Gastroesophageal sphincter (tissue), 4 donors: ENCODE measurements at regions not wholly inside any gene's neighbourhood (a gene's known extent, or its start where the extent isn't known, plus 50 kb on each side); places are given as distances from the start of the nearest gene placed in this dataset.
A peak's percentile ranks its signal among the peaks of the same experiment; 100 is the strongest.

Experiments
- ATAC-seq: fragments of 150-250 bp; one replicate; pipeline ENCODE4 v1.9.1; 2016; ENCODE audit warnings: mild to moderate bottlenecking, moderate library complexity
- H3K27ac ChIP-seq, 4 donors: fragments of 200-600 bp; sonication (generic) in 3 of 4; 1 replicate in 3 of 4; 2 replicates in 1 of 4; pipeline ENCODE4 v1.5.1; 2016 to 2019
- H3K27me3 ChIP-seq: fragments of 200-600 bp; sonication (generic); one replicate; pipeline ENCODE4 v1.5.1; 2019
- H3K36me3 ChIP-seq, 2 donors: fragments of 200-600 bp; sonication (generic); one replicate each; pipeline ENCODE4 v1.5.1; 2019; ENCODE audit warnings: control low read depth in 1 of 2
- H3K4me1 ChIP-seq, 3 donors: fragments of 200-600 bp; sonication (generic); 1 replicate in 2 of 3; 2 replicates in 1 of 3; pipeline ENCODE4 v1.5.1; 2016 to 2019; ENCODE audit warnings: control low read depth in 2 of 3
- H3K4me3 ChIP-seq, 2 donors: fragments of 200-600 bp; sonication (generic); one replicate each; pipeline ENCODE4 v1.5.1; 2019; ENCODE audit warnings: mild to moderate bottlenecking in 1 of 2, moderate library complexity in 1 of 2
- H3K9me3 ChIP-seq, 3 donors: fragments of 200-600 bp; sonication (generic); one replicate each; pipeline ENCODE4 v1.5.1; 2017 to 2019; ENCODE audit warnings: control low read depth in 2 of 3
- CTCF ChIP-seq, 4 experiments: fragments of 200-600 bp in 2 of 4; fragments of 450-650 bp in 2 of 4; sonication (generic) in 1 of 4; IDR thresholded peaks; one replicate each; pipeline ENCODE4 v1.5.1; 2017 to 2019; ENCODE audit warnings: antibody characterized with exemption in 4 of 4, mild to moderate bottlenecking in 2 of 4, moderate library complexity in 2 of 4
- EP300 ChIP-seq: sonication (generic); formaldehyde crosslinking; IDR thresholded peaks from one replicate; pipeline ENCODE4 v1.6.1; 2017; ENCODE audit warnings: antibody characterized with exemption, mild to moderate bottlenecking
- POLR2A ChIP-seq, 2 donors: fragments of 450-650 bp; IDR thresholded peaks; one replicate each; pipeline ENCODE4 v1.6.1; 2017; ENCODE audit warnings: antibody characterized with exemption in 2 of 2, mild to moderate bottlenecking in 2 of 2, moderate library complexity in 1 of 2
- POLR2AphosphoS5 ChIP-seq: sonication (generic); formaldehyde crosslinking; IDR thresholded peaks from one replicate; pipeline ENCODE4 v1.6.1; 2017; ENCODE audit warnings: antibody characterized with exemption
- WGBS, 2 donors: methylation state at CpG; one replicate each; pipeline ENCODE4 v1.1.5; 2018; ENCODE audit warnings: low coverage in 1 of 2; 5-methylcytosine and 5-hydroxymethylcytosine counted together

GRCh38 chr9:35552376-35552775, 52.7 kb upstream of the TESK1 start:
- Histone ChIP-seq H3K27me3 (no peaks in the 10 kb centered on the region), H3K4me1 (peaks cover 5 to 77% (median 21%) of the 10 kb centered on the region in 3 donors), H3K4me3 (no peak overlapping the region), H3K9me3 (no peaks in the 10 kb centered on the region), H3K27ac (peak overlapping the region; percentile 79 to 84 (median 80)), H3K36me3 (peaks cover 0 to 43% of the 10 kb centered on the region in 2 donors)
- TF ChIP-seq POLR2AphosphoS5 (no peak), EP300 (no peak), CTCF (IDR thresholded peaks at IDR 0.05) (no peak), POLR2A (IDR thresholded peaks at IDR 0.05) (no peak)
- 61 to 67% methylated on average over 2 to 4 of the region's 4 CpGs for WGBS, 2 donors
- ATAC-seq: no peak

DNA sequence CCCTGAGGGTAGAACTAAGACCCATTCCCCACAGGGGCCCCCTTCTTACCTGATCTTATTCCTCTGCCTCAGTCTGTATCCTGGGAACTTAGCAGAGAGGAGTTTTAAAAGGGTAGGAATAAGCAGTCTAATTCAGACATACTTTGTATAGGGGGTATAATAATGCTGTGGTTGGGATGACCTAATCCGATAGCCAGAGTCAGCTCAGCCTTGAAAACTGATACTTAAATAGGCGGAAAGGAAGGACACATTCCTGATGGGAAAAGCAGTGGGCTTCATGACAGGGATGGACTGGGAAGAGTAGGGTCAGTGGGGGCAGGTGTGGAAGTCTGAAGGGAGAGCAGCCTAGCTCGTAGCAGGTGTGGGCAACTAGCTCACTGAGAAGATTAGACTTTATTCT, 52.2 kb upstream of the TESK1 start:
- 43 to 80% methylated on average over 1 to 3 of the region's 3 CpGs for WGBS, 2 donors

GRCh38 chr9:35553670-35554543, 51.2 kb upstream of the TESK1 start:
- Histone ChIP-seq H3K9me3 (no peaks in the 10 kb centered on the region), H3K4me1 (peaks cover 5 to 62% (median 10%) of the 10 kb centered on the region in 3 donors), H3K27ac (peak overlapping the region; percentile 79 to 84 (median 80)), H3K4me3 (no peak overlapping the region), H3K36me3 (peaks cover 0 to 44% of the 10 kb centered on the region in 2 donors), H3K27me3 (no peaks in the 10 kb centered on the region)
- WGBS, 2 donors: 9 to 12% methylated on average over 9 to 10 of the region's 12 CpGs
- TF ChIP-seq CTCF (IDR thresholded peaks at IDR 0.05): peak in 3 of 4 experiments; percentile 91 to 97 (median 95)
- TF ChIP-seq EP300: no peak
- peak; percentile 72 for TF ChIP-seq POLR2AphosphoS5
- TF ChIP-seq POLR2A (IDR thresholded peaks at IDR 0.05): no peak
- peak; percentile 92 for ATAC-seq

More for the DNA sequence above, 52.2 kb upstream of the TESK1 start:
- no peak for ATAC-seq
- Histone ChIP-seq H3K27me3 (no peaks in the 10 kb centered on the region), H3K9me3 (no peaks in the 10 kb centered on the region), H3K4me3 (no peak overlapping the region), H3K36me3 (peaks cover 0 to 43% of the 10 kb centered on the region in 2 donors), H3K27ac (peak overlapping the region; percentile 79 to 84 (median 80)), H3K4me1 (peaks cover 5 to 72% (median 20%) of the 10 kb centered on the region in 3 donors)
- TF ChIP-seq EP300 (no peak), POLR2AphosphoS5 (no peak), POLR2A (IDR thresholded peaks at IDR 0.05) (no peak), CTCF (IDR thresholded peaks at IDR 0.05) (no peak)

DNA sequence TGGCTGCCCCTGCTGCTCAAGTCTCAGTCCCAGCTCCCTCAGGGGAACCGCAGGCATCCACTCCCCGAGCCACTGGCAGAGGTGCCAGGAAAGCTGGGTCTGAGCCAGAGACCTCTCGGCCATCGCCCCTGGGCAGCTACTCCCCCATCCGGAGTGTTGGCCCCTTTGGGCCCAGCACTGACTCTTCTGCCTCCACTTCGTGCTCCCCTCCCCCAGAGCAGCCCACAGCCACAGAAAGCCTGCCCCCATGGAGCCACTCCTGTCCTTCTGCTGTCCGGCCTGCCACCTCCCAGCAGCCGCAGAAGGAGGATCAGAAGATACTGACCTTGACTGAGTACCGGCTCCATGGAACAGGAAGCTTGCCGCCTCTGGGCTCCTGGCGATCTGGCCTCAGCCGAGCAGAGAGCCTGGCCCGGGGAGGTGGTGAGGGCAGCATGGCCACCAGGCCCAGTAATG, 49.8 kb upstream of the TESK1 start:
- H3K9me3 ChIP-seq: no peaks in the 10 kb centered on the region
- ATAC-seq: no peak
- peak overlapping the region in 3 of 4 donors; percentile 41 to 84 (median 80) for H3K27ac ChIP-seq
- peaks cover 5 to 51% (median 9%) of the 10 kb centered on the region in 3 donors for H3K4me1 ChIP-seq
- no peaks in the 10 kb centered on the region for H3K27me3 ChIP-seq
- peaks cover 0 to 58% of the 10 kb centered on the region in 2 donors for H3K36me3 ChIP-seq
- TF ChIP-seq POLR2A (IDR thresholded peaks at IDR 0.05): no peak
- TF ChIP-seq EP300: no peak
- no peak for TF ChIP-seq CTCF (IDR thresholded peaks at IDR 0.05)
- no peak for TF ChIP-seq POLR2AphosphoS5
- WGBS, 2 donors: 75% methylated on average over 7 of the region's 13 CpGs; no CpG with 5 or more reads in 1 of the 2 donors
- no peak overlapping the region for H3K4me3 ChIP-seq
